Loucy (cell line): ENCODE measurements at regions not wholly inside any gene's neighbourhood (a gene's known extent, or its start where the extent isn't known, plus 50 kb on each side); places are given as distances from the start of the nearest gene placed in this dataset.

Source experiments
- EZH2phosphoT487 ChIP-seq: fragments of 200-600 bp; IDR thresholded peaks from 2 replicates; pipeline ENCODE4 v1.6.1; 2018; ENCODE audit warnings: antibody characterized with exemption, mild to moderate bottlenecking, moderate library complexity, borderline replicate concordance
- TF ChIP-seq, protein P1 (sequence below): fragments of 200-600 bp; sonication (generic); conservative IDR thresholded peaks from 2 replicates; pipeline ENCODE4 v1.5.1; 2014; ENCODE audit warnings: mild to moderate bottlenecking, antibody characterized with exemption, low read length

DNA sequence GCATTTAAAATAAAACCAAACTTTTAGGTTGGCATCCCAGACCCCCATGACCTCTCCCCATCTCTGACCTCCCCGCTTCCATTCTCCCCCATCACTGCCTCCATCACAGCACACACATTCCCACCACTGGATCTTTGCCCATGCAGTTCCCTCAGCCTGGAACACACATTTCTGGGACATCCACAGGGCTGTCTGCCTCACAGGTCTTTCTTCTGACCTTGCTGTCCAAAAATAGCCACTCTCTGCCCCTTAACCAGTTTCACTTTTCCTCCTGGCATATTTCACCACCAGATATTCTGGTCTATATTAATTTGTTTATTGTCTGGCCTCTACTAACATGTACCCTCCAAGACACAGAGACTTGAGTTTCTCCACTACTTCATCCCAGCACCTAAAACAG, 75.2 kb upstream of the PRDM11 start:
- no peak for TF ChIP-seq EZH2phosphoT487
- TF ChIP-seq, protein P1, sequence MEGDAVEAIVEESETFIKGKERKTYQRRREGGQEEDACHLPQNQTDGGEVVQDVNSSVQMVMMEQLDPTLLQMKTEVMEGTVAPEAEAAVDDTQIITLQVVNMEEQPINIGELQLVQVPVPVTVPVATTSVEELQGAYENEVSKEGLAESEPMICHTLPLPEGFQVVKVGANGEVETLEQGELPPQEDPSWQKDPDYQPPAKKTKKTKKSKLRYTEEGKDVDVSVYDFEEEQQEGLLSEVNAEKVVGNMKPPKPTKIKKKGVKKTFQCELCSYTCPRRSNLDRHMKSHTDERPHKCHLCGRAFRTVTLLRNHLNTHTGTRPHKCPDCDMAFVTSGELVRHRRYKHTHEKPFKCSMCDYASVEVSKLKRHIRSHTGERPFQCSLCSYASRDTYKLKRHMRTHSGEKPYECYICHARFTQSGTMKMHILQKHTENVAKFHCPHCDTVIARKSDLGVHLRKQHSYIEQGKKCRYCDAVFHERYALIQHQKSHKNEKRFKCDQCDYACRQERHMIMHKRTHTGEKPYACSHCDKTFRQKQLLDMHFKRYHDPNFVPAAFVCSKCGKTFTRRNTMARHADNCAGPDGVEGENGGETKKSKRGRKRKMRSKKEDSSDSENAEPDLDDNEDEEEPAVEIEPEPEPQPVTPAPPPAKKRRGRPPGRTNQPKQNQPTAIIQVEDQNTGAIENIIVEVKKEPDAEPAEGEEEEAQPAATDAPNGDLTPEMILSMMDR, result no peak
